ENCODE measurements at regions not wholly inside any gene's neighbourhood (a gene's known extent, or its start where the extent isn't known, plus 50 kb on each side); places are given as distances from the start of the nearest gene placed in this dataset.

DNA sequence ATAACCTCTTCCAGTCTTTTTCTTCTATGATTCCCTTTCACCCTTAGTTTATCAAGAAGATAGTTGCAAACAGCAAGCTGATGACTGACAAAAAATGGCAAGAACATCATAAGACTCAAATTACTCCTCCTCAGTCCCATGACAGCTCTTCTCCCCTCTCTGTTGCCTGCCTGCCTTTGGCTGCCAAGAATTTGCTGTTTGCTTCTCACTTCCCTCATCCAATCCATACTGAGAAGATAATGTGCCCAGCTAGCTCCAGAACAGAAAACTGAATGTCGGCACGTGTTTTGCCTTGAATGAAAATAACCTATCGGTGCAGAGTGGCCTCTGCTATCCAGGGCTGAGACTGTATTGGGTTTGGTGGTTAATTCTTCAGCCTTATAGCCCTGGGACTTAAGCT lies 192.1 kb downstream of the PPARGC1A start:
- TF ChIP-seq CTCF (IDR thresholded peaks at IDR 0.05; ENCODE audit: low read depth, low read length, poor library complexity, severe bottlenecking) (no peak), EZH2phosphoT487 (IDR thresholded peaks at IDR 0.05; ENCODE audit: borderline replicate concordance, low read length) (no peak)
